GM19238 (cell line): ENCODE measurements at regions not wholly inside any gene's neighbourhood (a gene's known extent, or its start where the extent isn't known, plus 50 kb on each side); places are given as distances from the start of the nearest gene placed in this dataset.

Source experiments
- DNase-seq: peaks from one replicate; pipeline ENCODE4 v3.0.0; 2011; ENCODE audit warnings: low spot score; ENCODE audit not compliant: insufficient read length

- DNase-seq: no peak
Observed at GRCh38 chr18:26618135-26618534, 69.8 kb upstream of the KCTD1 start.

GRCh38 chr18:26617151-26617554 is 68.8 kb upstream of the KCTD1 start:
- DNase-seq: no peak

- no peak for DNase-seq
Observed at GRCh38 chr18:26614374-26614773, 66.0 kb upstream of the KCTD1 start.
